ENCODE measurements at regions not wholly inside any gene's neighbourhood (a gene's known extent, or its start where the extent isn't known, plus 50 kb on each side); places are given as distances from the start of the nearest gene placed in this dataset.

GRCh38 chr10:65314253-65314652 lies 1611.6 kb upstream of the LRRTM3 start:
- no peak overlapping the region for H3K27ac ChIP-seq
- no peak for TF ChIP-seq CTCF (conservative IDR thresholded peaks at IDR 0.05; ENCODE audit: low read depth)
- POLR2A ChIA-PET (ENCODE audit: low non-redundant PET): no interaction called here
- no peak for DNase-seq (ENCODE audit: low spot score)
- CTCF ChIA-PET: interaction anchor here (0.6 kb wide), 1 partner anchor 644 kb away, joined by 3 read pairs; no protein-coding TSS in a partner anchor

DNA sequence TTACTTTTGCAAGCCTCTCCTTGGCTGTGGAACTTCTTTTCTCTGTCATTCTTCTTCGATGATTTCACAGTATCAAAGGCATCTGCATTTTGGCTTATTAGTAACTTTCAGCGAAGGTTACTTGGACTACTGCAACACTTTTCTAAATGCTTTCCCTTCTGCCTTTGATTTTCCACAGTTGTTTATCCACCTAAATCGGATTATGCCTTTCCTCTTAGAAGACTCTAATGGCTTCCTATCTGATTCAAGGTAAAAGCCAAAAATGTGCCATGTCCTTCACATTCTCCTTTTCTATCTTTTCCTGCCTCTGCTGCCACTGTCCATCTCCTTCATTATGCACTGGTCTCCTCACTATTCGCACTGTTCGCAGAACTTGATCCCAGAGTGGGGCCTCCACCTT lies 1606.3 kb upstream of the LRRTM3 start:
- no peak for TF ChIP-seq CTCF (conservative IDR thresholded peaks at IDR 0.05; ENCODE audit: low read depth)
- no peak for DNase-seq (ENCODE audit: low spot score)
- H3K27ac ChIP-seq: no peak overlapping the region
- ChIA-PET POLR2A (ENCODE audit: low non-redundant PET) (no interaction called here), CTCF (no interaction called here)

DNA sequence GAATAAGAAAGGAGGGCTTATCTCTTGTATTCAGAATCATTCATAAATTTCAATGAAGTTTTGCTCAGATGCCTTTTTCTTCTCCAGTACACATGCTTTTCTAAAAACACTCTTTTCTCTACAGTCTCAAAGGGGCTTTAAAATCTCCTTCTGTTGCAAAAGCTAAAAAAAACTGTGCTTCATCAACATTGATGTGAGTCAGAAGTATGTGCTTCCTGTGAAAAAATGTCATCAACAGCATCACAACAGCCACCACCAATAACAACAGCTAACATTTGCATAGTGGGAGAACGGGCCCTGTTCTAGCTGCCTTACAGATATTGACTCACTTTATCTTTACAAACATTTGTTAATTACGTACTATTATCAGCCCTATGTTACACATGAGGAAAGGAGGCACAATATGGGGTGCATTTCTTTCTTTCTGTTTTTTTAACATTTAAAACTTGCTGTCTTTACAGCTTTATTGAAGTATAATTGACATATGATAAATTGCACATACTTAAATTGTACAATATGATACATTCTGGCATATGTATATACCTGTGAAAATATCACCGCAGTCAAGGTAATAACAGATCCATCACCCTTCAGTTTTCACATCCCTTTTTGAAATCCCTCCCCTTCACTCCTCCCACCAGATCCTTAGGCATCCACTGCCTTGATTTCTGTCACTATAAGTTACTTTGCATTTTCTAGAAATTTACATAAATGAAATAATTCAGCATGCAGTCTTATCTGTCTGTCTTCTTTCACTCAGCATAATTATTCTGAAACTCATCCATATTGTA lies 1605.4 kb upstream of the LRRTM3 start:
- no peak overlapping the region for H3K27ac ChIP-seq
- TF ChIP-seq CTCF (conservative IDR thresholded peaks at IDR 0.05; ENCODE audit: low read depth): no peak
- ChIA-PET CTCF (no interaction called here), POLR2A (ENCODE audit: low non-redundant PET) (no interaction called here)
- no peak for DNase-seq (ENCODE audit: low spot score)

DNA sequence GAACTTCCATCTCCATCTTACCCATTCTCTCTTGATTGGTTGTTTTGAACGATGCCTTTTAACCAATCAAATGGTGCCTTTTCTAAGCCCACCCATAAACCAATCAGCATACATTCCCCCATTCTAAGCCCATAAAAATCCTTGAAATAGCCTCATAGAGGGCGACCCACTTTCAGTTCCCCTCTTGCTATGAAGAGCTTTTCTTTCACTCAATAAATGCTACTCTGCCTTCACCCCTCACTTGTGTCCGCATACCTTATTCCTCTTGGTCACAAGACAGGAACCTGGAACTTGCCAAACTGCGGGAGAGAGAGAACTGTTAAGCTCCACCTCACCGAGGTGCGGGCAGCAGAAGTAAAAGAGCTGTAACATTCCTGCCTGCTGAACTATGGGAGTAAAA lies 1602.0 kb upstream of the LRRTM3 start:
- H3K27ac ChIP-seq: no peak overlapping the region
- no peak for TF ChIP-seq CTCF (conservative IDR thresholded peaks at IDR 0.05; ENCODE audit: low read depth)
- CTCF ChIA-PET: interaction anchor here (0.7 kb wide), 1 partner anchor 25 kb away, joined by 5 read pairs; no protein-coding TSS in a partner anchor
- DNase-seq (ENCODE audit: low spot score): no peak
- POLR2A ChIA-PET (ENCODE audit: low non-redundant PET): no interaction called here

- H3K27ac ChIP-seq: no peak overlapping the region
- POLR2A ChIA-PET (ENCODE audit: low non-redundant PET): no interaction called here
- CTCF ChIA-PET: no interaction called here
- TF ChIP-seq CTCF (conservative IDR thresholded peaks at IDR 0.05; ENCODE audit: low read depth): no peak
- DNase-seq (ENCODE audit: low spot score): no peak
Observed at GRCh38 chr10:65325913-65326312, 1599.9 kb upstream of the LRRTM3 start.

DNA sequence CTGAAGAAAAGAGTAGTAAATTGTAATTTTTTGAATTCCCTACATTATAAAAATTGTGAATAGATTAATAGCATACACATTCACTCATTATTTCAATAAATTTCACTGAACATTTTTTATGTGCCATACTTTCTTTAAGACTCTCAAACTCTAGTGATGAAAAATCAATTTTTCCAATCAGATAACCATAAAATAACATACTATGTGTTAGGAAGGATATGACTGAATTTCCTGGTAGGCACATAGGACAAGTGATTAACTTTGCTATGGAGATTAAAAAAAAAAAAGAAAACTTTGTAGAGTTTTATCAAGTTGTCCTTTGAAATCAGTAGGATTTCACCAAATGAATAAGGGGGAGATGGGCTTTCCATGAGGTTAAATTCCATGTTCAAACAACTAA lies 1597.3 kb upstream of the LRRTM3 start:
- DNase-seq (ENCODE audit: low spot score): no peak
- ChIA-PET POLR2A (ENCODE audit: low non-redundant PET) (no interaction called here), CTCF (interaction anchor here (0.7 kb wide), 1 partner anchor 35 kb away, joined by 3 read pairs; no protein-coding TSS in a partner anchor)
- H3K27ac ChIP-seq: no peak overlapping the region
- no peak for TF ChIP-seq CTCF (conservative IDR thresholded peaks at IDR 0.05; ENCODE audit: low read depth)

All from RWPE1 (cell line).